ENCODE measurements at regions not wholly inside any gene's neighbourhood (a gene's known extent, or its start where the extent isn't known, plus 50 kb on each side); places are given as distances from the start of the nearest gene placed in this dataset.

DNA sequence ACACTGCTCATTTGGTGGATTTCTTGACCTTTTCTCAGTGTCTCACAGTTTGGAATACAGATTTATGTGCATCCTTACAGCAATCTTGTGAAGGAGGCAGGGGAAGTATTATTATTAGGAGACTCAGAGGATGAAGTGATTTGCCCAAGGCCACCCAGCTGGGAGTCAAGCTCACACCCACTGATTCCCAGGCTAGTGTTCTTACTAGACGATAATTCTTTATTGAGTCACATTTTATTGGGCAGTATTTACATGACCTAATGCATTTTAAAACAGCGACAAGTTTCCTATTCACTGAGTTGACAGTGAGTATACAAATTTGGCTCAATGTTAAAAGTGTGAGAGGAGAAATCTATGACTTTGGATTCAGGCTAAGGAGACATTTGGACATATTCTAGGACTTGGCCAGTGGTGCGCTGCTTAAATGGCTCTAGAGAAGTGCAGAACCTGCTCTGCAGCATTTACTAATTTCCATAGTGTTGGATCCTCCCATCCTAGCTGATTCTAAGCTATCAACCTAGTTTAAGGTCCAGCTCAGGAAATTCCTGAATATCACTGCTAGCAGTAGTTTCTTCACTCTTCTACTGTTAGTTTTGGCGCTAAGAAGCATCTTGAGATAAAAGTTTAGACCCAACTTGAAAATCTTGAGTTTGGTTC lies 199.3 kb downstream of the MTX2 start:
- no peak for DNase-seq (ENCODE audit: low read depth in 2 of 2)

DNA sequence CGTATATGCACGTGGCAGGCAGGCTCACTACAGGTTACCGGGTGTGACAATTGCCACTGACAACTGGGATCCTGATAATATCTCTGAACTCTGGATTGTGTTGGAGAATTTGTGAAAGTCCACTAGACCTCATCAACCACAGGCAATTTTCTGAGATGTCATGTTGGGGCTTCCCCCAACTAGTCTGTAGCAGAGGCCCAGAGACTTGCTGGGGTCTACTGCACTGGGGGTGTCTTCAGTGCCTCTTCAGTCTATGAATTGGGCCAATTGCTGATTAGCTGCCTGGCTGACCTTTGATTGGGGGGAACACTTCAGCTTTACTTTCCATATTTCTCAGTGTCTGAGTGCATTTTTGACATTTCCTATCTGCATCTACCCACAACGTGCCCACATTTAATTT lies 201.5 kb downstream of the MTX2 start:
- DNase-seq (ENCODE audit: low read depth in 2 of 2), result no peak

DNA sequence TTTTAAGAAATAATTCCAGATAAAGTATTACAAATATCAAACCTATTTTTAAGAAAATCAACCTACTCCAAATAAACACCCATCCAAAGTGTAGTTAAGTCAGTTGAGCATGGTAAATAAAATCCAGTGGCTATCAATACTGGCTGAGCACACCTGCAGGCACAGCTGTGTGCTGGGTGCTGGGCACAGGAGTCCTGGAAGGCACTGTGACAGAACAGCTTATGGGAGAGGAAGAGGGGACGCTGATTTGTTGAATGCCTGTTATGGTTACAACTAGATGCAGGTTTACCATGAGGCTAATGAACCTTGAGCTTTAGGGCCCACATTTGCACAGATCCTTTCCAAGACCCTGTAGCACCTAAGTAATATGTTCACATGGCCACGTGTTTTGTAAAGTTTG lies 202.7 kb downstream of the MTX2 start:
- DNase-seq (ENCODE audit: low read depth in 2 of 2), result no peak

DNA sequence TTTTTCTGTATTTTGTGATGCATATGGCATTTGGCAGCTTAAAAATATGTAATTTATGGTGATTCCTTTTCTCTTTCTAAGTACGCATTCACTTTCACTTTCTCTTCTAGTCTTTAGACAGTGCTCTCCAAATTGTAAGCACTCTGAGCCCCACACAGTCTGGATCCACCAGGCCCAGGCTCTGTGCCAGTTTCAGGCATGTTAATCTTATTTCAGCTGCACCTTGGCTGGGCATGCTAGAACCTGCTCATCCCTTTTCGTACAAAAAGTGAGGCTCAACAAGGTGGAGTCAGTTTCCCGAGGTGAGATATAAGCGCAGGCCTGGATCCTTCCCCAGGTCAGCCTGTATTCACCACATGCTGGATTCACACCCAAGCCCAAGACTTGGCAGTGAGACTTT lies 203.9 kb downstream of the MTX2 start:
- no peak for DNase-seq (ENCODE audit: low read depth in 2 of 2)

DNA sequence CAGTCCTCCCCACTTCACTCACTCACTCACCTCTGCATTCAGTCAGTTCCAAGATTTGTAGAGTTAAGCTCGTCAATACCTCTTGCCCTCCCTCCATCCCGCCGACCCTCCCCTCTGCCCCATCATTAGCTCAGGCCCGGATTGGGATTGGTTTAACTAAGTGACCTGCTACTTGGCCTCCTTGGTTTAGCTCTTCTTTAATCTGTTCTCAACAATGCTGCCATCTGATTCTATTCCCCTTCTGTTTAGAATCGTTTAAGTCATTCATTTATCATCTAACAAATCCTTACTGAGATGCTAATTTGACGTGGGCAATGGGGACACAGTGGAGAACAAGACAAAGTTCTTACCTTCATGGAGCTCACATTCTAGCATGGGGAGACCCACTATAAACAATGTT lies 204.6 kb downstream of the MTX2 start:
- no peak for DNase-seq (ENCODE audit: low read depth in 2 of 2)

DNA sequence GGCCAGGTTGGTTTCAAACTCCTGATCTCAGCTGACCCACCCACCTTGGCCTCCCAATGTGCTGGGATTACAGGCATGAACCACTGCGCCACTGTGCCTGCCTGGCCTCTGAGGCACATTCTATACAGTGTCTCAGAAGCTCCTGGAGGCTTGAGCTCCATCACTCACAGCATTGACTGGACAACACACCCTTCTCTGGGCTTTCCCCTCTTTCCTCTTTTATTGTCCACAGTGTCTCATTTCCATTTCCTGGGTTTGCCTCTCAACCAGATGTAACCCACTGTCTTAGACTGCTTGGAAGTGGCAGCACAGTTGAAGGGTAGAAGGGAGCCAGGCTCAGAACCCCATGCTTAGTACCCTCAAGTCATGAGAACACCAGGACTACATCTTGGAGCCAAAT lies 208.1 kb downstream of the MTX2 start:
- no peak for DNase-seq (ENCODE audit: low read depth in 2 of 2)

DNA sequence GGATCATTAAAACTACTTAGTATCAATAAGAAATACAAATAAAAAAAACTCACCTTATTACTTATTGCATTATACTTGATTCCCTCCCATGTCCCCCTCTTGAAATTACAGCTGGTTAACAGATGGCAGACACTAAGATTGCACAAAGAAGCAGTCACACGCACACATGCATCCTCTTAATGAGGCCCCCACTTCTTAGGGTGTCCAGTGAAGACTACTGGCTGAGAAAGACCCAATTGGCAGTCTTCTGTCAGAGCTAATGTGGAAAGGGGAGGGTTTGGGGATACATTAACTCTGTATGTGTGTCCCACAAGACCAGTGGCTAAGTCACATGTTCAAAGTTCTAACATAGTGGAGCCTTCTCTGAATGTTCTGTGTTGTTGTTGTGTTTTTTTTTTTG lies 210.7 kb downstream of the MTX2 start:
- DNase-seq (ENCODE audit: low read depth in 2 of 2), result no peak

DNA sequence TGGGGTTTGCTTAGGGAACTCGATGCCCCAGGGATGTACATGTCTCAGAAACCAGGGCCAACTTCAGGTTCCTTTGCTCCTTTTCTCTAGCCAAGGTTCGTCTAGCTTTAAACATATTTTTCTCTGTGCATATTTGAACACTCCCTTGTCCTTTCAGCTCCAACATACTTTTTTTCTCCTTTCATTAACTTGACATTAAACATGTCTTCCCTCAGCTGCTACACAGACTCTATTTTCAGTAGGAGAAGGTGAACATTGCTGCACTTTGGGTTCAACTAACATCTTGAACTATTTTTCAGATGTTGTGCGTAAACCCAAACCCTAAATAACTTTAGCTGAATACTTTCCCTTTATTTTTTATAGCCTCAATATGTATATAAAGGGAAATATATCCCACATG lies 212.9 kb downstream of the MTX2 start:
- no peak for DNase-seq (ENCODE audit: low read depth in 2 of 2)

DNA sequence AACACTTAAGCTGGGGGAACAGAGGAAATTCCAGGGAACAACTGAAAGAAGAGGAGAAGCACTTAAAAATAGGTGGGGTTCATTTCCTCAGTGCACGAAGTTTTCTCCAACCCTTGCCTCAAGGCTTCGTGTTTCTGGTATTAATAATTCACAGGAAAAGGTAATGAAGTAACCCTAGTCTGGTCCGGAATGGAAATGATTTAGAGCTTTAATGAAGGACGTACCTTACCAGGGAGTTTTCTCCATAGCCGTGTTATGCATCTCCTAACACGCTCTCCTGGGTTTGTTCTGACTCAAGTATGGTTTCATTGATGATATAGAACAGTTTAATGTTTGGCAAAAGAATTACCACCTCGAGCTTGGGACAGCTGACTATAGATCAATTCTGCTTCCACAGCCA lies 214.2 kb downstream of the MTX2 start:
- DNase-seq (ENCODE audit: low read depth in 2 of 2), result no peak

DNA sequence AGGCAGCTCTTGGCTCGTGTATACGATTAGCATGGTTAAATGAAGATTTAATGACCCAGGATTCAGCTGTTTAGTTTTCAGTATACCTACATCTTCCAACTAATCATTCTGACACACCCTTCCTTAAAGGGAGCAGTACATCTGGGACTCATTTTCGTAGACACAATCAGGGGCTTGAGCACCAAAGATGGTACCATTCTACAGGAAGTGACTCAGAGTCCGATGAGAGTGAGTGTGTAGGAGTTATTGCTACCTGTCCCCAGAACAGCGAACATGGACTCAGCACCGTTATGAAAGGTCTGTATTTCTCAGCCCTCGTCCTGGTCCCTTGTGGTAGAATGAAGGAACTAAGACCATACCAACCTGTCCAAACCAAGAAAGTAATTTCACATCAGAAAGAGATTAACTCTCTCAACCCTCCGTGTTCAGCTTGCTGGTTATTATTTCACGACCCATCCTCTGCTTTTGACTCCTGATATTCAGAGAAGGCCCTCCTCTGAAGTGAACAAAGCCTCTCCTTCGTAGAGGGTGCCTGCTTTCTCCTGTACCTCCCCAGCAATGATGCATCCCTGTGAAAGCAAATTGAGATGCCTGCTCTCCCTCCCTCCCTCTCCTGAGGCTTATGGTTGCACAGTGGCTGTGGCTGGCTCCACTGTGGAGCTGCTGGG lies 214.8 kb downstream of the MTX2 start:
- DNase-seq (ENCODE audit: low read depth in 2 of 2), result no peak

DNA sequence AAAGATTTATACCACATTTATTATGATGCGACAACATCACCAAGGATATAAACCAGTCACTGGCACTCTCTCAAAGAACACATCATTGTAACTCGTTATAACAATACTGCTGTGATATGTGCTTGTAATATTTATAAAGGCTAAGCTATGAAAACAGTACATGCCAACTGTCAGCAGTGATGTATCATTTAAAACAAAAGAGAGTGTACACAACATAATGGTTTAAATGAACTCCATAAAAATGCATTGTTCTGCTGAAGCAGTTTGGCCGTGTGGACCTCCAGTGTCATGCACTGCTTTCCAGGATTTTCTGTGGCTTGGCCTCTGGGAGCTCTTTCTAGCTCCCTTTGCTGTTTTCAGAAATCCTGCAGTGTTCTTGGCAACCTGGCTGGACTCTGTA lies 215.6 kb downstream of the MTX2 start:
- no peak for DNase-seq (ENCODE audit: low read depth in 2 of 2)

DNA sequence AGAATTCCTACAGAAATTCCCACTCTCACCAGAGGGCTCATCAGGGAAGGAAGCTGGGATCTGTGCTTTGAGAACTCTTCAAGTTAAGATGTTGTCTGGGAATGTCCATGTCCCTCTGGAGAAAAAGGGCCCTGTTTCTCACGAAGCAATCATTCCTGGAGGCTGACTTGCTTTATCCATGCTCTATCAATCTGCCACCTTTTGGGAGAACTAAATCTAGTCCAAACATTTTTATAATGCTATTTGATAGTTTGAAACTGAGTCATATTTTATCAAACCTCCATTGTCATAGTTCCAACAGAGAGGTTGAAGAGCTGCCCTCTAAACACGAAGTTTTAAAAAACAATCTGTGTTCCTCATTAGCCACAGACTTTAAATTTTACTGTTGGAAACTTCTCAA lies 219.2 kb downstream of the MTX2 start:
- no peak for DNase-seq (ENCODE audit: low read depth in 2 of 2)

DNA sequence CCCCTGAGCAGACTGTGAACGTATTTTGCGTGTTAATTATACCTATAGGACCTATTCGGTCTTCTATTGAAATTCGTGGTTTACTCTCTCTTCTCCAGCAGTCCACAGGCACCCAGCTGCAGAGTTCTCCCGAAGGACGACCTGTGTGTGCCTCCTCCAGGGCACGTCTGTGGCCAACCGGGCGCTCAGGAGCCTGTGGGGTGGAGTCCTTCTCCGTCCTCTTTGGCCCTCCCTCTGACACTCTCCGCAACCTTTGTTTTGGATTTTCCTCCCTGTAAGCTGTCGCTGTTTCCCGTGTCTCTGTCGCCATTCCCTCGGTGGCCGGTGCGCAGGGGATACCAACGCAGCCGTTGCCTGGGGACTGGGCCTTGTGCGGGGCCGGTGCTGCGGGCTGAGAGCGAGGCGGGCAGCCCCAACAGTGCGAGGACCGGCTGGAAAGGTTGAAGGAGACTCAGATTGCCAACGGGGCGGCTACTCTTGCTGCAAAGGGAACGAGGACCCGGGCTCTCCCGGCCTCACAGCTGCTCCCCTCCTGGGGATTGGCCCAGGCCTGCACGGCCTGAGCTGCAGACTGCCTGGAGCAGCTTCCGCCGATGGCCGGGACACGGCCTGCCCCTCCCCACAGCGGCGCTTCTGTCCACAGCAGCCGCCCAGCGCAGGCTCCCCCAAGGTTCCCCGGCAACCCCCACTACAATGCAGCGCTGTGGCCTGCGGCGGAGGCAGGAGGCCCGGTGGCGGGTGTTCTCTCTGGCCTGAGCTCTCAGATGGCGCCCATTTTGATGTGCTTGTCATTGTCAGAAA lies 221.0 kb downstream of the MTX2 start:
- no peak for DNase-seq (ENCODE audit: low read depth in 2 of 2)

DNA sequence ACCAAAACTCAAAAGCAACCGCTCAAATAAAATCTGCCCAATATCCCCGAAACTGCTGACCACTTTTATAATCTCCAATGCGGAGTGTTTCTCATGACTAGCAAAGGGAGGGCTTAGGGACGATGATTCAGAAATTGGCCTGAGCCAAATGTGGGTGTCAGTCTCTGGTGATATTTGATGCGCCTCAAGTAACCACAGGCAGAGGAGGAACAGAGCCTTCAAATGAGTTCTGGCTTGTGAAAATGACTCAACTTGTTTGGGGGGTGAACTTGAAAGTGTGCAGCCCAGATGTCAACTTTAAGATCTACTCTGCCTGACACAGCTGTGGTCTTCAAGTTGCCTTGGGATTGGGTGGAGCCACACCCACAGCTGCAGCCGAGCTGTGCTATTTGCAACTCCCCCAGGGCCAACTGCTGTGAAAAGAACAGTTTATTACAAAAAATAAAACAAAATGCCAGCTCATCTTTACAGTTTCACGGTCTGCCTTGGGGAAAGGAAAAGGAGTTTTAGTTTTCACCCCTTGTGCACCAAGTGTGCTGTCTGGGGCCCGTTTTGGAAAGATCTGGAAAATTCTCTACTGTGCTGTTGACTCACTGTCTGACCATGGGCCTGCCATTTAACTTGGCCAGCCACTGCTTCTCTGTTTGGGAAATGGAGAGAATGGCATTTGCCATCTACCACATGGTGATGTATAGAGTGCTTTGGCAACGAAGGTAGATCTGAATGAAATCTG lies 222.1 kb downstream of the MTX2 start:
- DNase-seq (ENCODE audit: low read depth in 2 of 2), result no peak

DNA sequence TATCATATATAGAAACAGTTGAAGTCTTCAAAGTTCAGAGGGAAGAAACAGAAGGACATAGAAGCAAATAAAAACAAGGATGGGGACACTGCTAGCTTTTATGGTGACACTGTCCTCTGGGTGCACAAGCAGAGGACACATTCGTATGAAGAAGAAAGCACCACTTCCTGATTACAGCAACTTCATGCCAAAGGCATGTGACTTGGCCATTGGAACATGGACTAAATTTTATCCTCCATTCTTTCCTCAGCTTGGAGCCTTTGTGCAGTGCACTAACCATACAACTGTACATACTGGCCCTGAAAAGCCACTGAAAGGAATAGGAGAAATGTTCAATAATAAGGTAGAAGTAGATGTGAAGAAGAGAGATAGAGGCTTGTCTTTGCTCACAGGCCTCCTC lies 223.3 kb downstream of the MTX2 start:
- DNase-seq (ENCODE audit: low read depth in 2 of 2), result no peak

DNA sequence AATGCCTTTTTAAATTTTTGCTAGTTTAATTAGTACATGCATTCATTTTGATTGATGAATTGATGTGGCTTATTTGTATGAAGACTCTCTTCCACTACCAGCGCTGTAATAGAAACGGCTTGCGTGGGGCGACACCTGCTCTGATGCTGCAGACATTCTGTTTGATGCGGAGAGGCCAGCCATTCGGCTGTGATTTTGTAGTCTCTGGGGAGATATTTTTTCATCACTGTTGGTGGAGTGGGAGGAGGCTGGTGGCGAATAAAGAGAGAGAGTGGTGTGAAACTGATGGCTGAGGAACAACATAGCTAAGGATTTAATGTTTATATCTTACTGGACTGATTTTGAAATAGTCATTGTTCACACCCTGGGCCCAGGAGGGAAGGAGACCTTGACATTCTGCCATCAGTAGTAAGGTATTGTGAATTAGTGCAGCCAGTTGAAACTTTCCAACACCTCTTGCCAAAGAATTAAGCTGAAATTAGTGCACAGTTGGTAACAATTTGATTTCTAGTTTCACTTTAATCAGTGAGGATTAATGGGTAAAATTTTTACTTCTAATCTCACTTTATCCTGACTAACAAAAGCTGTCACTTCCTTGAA lies 224.1 kb downstream of the MTX2 start:
- no peak for DNase-seq (ENCODE audit: low read depth in 2 of 2)

DNA sequence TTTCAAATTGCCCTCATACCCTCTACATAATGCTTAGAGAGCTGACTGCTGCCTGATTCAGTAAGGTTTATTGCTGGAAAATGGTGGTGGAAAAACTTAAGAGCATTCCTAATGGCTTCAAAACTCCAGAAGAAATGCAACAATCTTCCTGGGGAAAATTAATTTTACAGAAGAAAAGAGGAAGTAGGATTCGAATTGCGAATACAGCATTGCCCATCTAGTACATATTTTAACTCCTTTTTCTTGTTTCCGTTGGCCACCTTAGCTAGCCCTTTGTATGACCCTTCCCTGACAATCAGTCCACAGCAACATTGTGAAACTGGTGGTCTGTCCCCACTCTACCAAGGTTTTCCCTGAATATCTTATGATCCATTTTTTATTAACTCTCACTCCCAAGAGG lies 224.7 kb downstream of the MTX2 start:
- DNase-seq (ENCODE audit: low read depth in 2 of 2), result no peak

DNA sequence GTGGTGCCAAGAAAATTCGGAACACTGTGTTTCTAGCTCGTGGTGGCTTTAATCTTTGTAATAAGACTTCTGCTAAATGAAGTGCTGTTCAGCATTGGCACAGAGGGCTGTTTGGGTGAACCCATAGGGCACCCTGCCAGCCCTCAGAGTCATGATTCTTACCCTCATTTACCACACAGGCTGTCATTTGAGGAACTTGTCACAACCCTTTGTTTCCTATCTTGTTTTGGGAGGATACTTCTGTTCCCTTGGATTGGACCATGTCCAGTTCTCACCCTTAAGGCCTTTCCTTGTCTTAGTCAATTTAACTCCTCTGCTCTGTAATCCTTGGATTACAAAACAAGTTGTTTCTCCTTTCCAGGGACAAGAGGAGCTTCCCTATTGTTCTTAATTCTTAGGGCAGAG lies 225.7 kb downstream of the MTX2 start:
- no peak for DNase-seq (ENCODE audit: low read depth in 2 of 2)

DNA sequence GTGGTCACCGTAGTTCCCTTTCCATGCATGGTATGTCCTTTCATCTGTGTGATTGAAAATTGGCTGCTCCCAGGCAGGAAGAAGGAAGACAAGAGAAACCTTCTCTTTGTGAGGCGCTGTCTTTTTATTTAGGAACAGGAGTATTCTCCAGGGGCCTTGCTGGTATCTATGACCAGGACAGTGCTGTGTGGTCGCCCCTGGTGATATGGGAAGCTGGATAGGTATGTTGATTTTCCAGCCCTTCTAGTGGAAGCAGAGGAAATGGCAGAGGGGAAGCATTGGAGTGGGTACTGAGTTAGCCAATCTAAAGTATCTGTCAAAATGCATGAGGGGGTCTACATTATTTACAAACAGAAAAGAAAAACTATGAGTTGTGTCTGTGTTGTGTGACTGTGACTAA lies 226.6 kb downstream of the MTX2 start:
- DNase-seq (ENCODE audit: low read depth in 2 of 2), result no peak

DNA sequence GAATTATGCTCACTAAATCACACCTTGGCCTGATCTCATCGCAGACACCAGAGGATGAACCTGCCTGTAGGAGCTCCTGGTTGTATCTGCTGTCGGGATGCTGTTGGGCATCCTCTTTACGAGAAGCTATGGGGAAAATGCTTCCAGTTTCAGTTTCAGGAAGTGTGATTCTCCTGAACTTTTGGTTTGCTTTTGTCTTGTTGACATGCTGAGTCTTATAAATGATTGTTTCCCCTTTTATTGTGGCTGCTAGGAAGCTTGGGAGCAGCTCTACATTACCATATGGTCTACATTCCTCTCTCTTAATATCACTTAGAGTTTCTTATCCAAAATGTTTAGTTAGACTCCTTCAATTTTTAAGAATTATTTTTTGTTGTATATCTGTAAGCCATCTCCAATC lies 227.5 kb downstream of the MTX2 start:
- DNase-seq (ENCODE audit: low read depth in 2 of 2), result no peak

DNA sequence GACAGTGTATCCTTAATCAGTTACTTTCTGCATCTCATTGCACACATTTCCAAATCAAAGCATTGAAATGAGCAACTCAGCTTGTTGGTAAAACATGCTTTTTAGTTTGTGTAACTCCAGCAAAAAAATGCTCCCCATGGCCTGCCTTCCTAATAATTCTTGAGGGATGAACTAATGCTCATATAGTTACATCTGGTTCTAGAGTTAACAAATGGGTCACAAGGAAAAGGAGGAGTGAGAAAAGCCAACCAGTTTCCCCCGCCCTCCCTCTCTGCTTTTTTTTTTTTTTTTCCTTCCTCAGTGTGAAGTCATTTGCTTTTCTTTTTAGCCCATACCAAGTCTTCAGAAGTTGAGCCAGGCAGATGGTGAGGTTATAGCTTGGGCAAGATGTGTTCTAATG lies 231.7 kb downstream of the MTX2 start:
- DNase-seq (ENCODE audit: low read depth in 2 of 2), result no peak

DNA sequence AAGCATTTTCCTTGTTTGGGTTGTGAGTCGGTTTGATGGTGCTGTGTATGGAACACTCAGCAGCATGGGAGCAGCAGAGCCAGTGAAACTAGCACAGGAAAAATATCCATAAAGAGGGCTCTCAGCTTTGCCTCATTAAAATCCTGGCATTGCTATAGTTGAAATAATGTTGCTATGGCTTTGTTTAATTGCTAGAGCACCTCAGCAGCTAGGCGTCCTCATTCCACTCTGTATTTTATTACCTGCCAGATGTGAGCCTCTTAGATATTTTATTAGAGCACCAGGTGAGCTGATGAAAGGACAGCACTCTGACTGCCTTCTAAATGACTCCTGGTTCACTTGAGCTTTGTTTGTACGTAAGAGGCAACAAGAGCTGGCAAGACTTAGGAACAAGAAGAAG lies 232.4 kb downstream of the MTX2 start:
- DNase-seq (ENCODE audit: low read depth in 2 of 2), result no peak
